Heart right ventricle (tissue), 16 donors: ENCODE measurements at regions not wholly inside any gene's neighbourhood (a gene's known extent, or its start where the extent isn't known, plus 50 kb on each side); places are given as distances from the start of the nearest gene placed in this dataset.
A peak's percentile ranks its signal among the peaks of the same experiment; 100 is the strongest.
"Not testable (repeated sequence)": the region's sequence is repeated elsewhere in the genome, so short reads cannot be mapped to it uniquely, and the experiment has no call there.

Experiments
- ATAC-seq, 8 donors: fragments of 200-7000 bp; cut with Tn5 transposase; one replicate each; pipeline ENCODE4 v1.9.1; 2020; ENCODE audit warnings: mild to moderate bottlenecking in 8 of 8, moderate library complexity in 8 of 8, moderate number of reproducible peaks in 1 of 8
- DNase-seq, 2 donors: peaks; one replicate each; pipeline ENCODE4 v3.0.0-alpha.2; 2020
- H3K27ac ChIP-seq, 10 donors: fragments of 200-600 bp; sonication (generic) in 2 of 10; one replicate each; pipeline versions ENCODE4 v1.5.0 to v1.8.0; 2020 to 2022; ENCODE audit warnings: mild to moderate bottlenecking in 3 of 10
- H3K27me3 ChIP-seq, 7 donors: fragments of 200-600 bp; one replicate each; pipeline ENCODE4 v1.8.0; 2021 to 2022; ENCODE audit warnings: mild to moderate bottlenecking in 2 of 7
- H3K36me3 ChIP-seq, 9 donors: fragments of 200-600 bp; sonication (generic) in 1 of 9; one replicate each; pipeline versions ENCODE4 v1.5.0 to v1.8.0; 2020 to 2022; ENCODE audit warnings: mild to moderate bottlenecking in 2 of 9
- H3K4me1 ChIP-seq, 9 donors: fragments of 200-600 bp; sonication (generic) in 1 of 9; one replicate each; pipeline versions ENCODE4 v1.5.0 to v1.8.0; 2020 to 2022; ENCODE audit warnings: mild to moderate bottlenecking in 4 of 9
- H3K4me3 ChIP-seq, 10 donors: fragments of 200-600 bp; sonication (generic) in 2 of 10; one replicate each; pipeline versions ENCODE4 v1.5.0 to v1.8.0; 2020 to 2022; ENCODE audit warnings: mild to moderate bottlenecking in 7 of 10, moderate library complexity in 2 of 10
- H3K9me3 ChIP-seq, 11 donors: fragments of 200-600 bp in 10 of 11; sonication (generic) in 2 of 11; one replicate each; pipeline versions ENCODE4 v1.5.0 to v1.8.0; 2013 to 2022; ENCODE audit warnings: mild to moderate bottlenecking in 2 of 11, control low read depth in 1 of 11, moderate library complexity in 1 of 11
- CTCF ChIP-seq, 9 donors: fragments of 200-600 bp; sonication (generic) in 2 of 9; IDR thresholded peaks; one replicate each; pipeline versions ENCODE4 v1.5.0 to v1.8.0; 2021 to 2022; ENCODE audit warnings: antibody characterized with exemption in 9 of 9, mild to moderate bottlenecking in 5 of 9, moderate library complexity in 1 of 9
- WGBS, 2 donors: extraction: QIAGEN DNeasy Blood & Tissue Kit; methylation state at CpG; one replicate each; pipeline ENCODE4 v1.1.7; 2013; ENCODE audit warnings: inconsistent platforms in 1 of 2; 5-methylcytosine and 5-hydroxymethylcytosine counted together
- intact Hi-C, 10 donors: fragments of 100-400 bp; cut with DNase I; formaldehyde crosslinking; loops; one replicate each; pipeline versions ENCODE4 v1.11.1 to v1.14.2; 2022
- donor health status: Arrhythmogenic right ventricular cardiomyopathy.
- donor health status: ischemic (EF 13 %, LVEDD 7.1; RV severe dilation, severe dysfunction).
- donor health status: healthy with polysubstance abuse.
- donor health status: DM: no; HTN: yes; CAD: no.
- donor health status: DM: no; HTN: no; CAD: no.
- donor health status: ischemic (EF 25% LVEDD 6.9; RV normal size, moderate dysfunction).
- donor health status: ischemic (EF 25% LVEDD 5.7; RV mildly dilated, moderate dysfunction).
- donor health status: healthy.
- donor health status: DM: yes; HTN: yes; CAD: no.
- donor health status: Ischemic cardiomyopathy.
- donor health status: ischemic (EF 35%, LVEDD 5.7; RV mildly dilated, moderate dysfunction).
- donor health status: nonischemic (EF 11% LVEDD 7.7; RV severe dilation, severe dysfunction).
- donor health status: DM: yes; HTN: yes; CAD: no.
- donor health status: PGD.
- donor health status: ischemic (EF 29% LVEDD 5.4; RV normal size, mild dysfunction).
- donor health status: nonischemic (EF 23%, LVEDD 6.1; RV moderate dilation, normal function).

GRCh38 chr6:156010-156409, 136.3 kb upstream of the DUSP22 start:
- intact Hi-C loops: no loop called here
- Histone ChIP-seq H3K27ac (no peak overlapping the region), H3K4me3 (no peak overlapping the region), H3K36me3 (no peaks in the 10 kb centered on the region), H3K27me3 (peaks cover 0 to 72% (median 55%) of the 10 kb centered on the region in 7 donors), H3K9me3 (no peaks in the 10 kb centered on the region), H3K4me1 (no peaks in the 10 kb centered on the region)
- ATAC-seq (no peak), DNase-seq (no peak)
- no peak for TF ChIP-seq CTCF (IDR thresholded peaks at IDR 0.05)
- 67 to 78% methylated on average over 5 of the region's 5 CpGs for WGBS, 2 donors

- H3K36me3 ChIP-seq, ATAC-seq, H3K27ac ChIP-seq, intact Hi-C loops, H3K4me3 ChIP-seq, H3K9me3 ChIP-seq, DNase-seq, H3K4me1 ChIP-seq: not testable (repeated sequence)
- peaks cover 0 to 67% (median 52%) of the 10 kb centered on the region in 7 donors for H3K27me3 ChIP-seq
- 58 to 81% methylated on average over 4 of the region's 4 CpGs for WGBS, 2 donors
These were observed 135.7 kb upstream of the DUSP22 start for GRCh38 chr6:156441-157140.

GRCh38 chr6:157176-157575, 135.1 kb upstream of the DUSP22 start:
- intact Hi-C loops, H3K4me1 ChIP-seq, DNase-seq, H3K36me3 ChIP-seq, ATAC-seq, H3K9me3 ChIP-seq, H3K4me3 ChIP-seq, H3K27ac ChIP-seq: not testable (repeated sequence)
- WGBS, 2 donors: 32 to 35% methylated on average over 4 of the region's 4 CpGs
- peaks cover 0 to 61% (median 47%) of the 10 kb centered on the region in 7 donors for H3K27me3 ChIP-seq
- TF ChIP-seq CTCF (IDR thresholded peaks at IDR 0.05): peak in 6 of 9 donors; percentile 12 to 33 (median 25)

GRCh38 chr6:161657-162056, 130.6 kb upstream of the DUSP22 start:
- H3K4me1 ChIP-seq, intact Hi-C loops, H3K4me3 ChIP-seq, H3K36me3 ChIP-seq, H3K9me3 ChIP-seq, H3K27ac ChIP-seq, ATAC-seq, DNase-seq: not testable (repeated sequence)
- peaks cover 0 to 25% (median 19%) of the 10 kb centered on the region in 7 donors for H3K27me3 ChIP-seq
- 73 to 84% methylated on average over 2 of the region's 2 CpGs for WGBS, 2 donors

- intact Hi-C loops: no loop called here
- no peak for ATAC-seq
- DNase-seq: no peak
- Histone ChIP-seq H3K4me1 (peaks cover 0 to 4% (median 0%) of the 10 kb centered on the region in 9 donors), H3K27ac (no peak overlapping the region), H3K4me3 (no peak overlapping the region), H3K9me3 (no peaks in the 10 kb centered on the region), H3K27me3 (peaks cover 0 to 9% (median 0%) of the 10 kb centered on the region in 7 donors), H3K36me3 (no peaks in the 10 kb centered on the region)
- 78 to 79% methylated on average over 7 of the region's 7 CpGs for WGBS, 2 donors
- no peak for TF ChIP-seq CTCF (IDR thresholded peaks at IDR 0.05)
These were observed 127.6 kb upstream of the DUSP22 start for GRCh38 chr6:164720-165119.
